Cardiac muscle cell (in vitro differentiated cells and primary cell): ENCODE measurements at regions not wholly inside any gene's neighbourhood (a gene's known extent, or its start where the extent isn't known, plus 50 kb on each side); places are given as distances from the start of the nearest gene placed in this dataset.
A peak's percentile ranks its signal among the peaks of the same experiment; 100 is the strongest.

ENCODE experiments used
- DNase-seq, 2 donors: peaks; one replicate each; pipeline versions ENCODE4 v3.0.0 to v3.0.0-alpha.2; 2010 to 2017; ENCODE audit warnings: low read depth in 1 of 2, low spot score in 1 of 2
- H3K27ac ChIP-seq: fragments of 200-600 bp; sonication (generic); 2 replicates; pipeline ENCODE4 v1.5.1; 2016
- H3K27me3 ChIP-seq: fragments of 200-600 bp; sonication (generic); 2 replicates; pipeline ENCODE4 v1.6.0; 2016; ENCODE audit warnings: control low read depth
- H3K36me3 ChIP-seq: fragments of 200-600 bp; sonication (generic); 2 replicates; pipeline ENCODE4 v1.5.1; 2016; ENCODE audit warnings: control low read depth
- H3K4me1 ChIP-seq: fragments of 200-600 bp; sonication (generic); 2 replicates; pipeline ENCODE4 v1.8.1; 2017; ENCODE audit warnings: low read depth, mild to moderate bottlenecking, mixed run types
- H3K4me3 ChIP-seq: fragments of 200-600 bp; sonication (generic); 2 replicates; pipeline ENCODE4 v1.5.1; 2016; ENCODE audit warnings: mild to moderate bottlenecking
- H3K9me3 ChIP-seq: fragments of 200-600 bp; sonication (generic); 2 replicates; pipeline ENCODE4 v1.5.1; 2017; ENCODE audit warnings: low read depth, mild to moderate bottlenecking, control low read depth
- TF ChIP-seq, protein P1 (sequence below): IDR thresholded peaks from 2 replicates; pipeline ENCODE4 v1.5.1; 2012; ENCODE audit warnings: low read depth, mild to moderate bottlenecking, low read length

DNA sequence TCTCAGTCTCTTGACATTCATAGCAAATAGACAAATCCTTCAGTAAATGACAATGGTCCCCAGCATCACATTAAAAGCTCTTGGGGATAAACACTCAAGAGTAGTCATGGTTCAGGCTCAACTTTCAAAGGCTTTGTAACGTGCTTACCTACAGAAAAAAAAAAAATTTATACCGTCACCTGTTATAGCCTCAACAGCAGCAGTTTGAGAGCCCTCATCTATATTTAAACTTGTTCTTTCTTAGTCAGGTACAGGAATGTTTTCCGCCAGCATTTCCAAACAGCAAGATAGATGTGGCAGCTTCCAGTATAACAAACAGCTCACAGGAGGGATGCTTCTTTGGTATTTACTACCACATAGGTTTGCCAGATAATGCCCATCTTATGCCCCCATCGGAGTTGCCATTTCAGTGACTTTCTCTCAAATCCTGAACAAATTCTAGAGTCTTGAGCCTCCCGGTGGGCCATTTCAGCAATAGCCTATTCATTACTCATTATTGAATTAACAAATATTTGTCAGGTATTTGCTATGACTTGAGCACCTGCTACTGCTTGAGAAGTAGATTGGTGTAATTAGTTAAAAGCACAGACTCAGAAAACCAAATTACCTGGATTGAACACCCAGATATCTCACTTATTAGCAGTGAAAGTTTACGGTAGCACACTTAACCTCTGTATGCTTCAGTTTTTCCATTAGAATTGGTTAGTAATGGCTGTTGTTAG, 470.0 kb downstream of the EBF1 start:
- Histone ChIP-seq H3K9me3 (no peaks in the 10 kb centered on the region), H3K36me3 (no peaks in the 10 kb centered on the region), H3K27ac (no peak overlapping the region), H3K4me3 (no peak overlapping the region), H3K4me1 (no peaks in the 10 kb centered on the region), H3K27me3 (peaks cover 28% of the 10 kb centered on the region)
- no peak for DNase-seq
- TF ChIP-seq, protein P1, sequence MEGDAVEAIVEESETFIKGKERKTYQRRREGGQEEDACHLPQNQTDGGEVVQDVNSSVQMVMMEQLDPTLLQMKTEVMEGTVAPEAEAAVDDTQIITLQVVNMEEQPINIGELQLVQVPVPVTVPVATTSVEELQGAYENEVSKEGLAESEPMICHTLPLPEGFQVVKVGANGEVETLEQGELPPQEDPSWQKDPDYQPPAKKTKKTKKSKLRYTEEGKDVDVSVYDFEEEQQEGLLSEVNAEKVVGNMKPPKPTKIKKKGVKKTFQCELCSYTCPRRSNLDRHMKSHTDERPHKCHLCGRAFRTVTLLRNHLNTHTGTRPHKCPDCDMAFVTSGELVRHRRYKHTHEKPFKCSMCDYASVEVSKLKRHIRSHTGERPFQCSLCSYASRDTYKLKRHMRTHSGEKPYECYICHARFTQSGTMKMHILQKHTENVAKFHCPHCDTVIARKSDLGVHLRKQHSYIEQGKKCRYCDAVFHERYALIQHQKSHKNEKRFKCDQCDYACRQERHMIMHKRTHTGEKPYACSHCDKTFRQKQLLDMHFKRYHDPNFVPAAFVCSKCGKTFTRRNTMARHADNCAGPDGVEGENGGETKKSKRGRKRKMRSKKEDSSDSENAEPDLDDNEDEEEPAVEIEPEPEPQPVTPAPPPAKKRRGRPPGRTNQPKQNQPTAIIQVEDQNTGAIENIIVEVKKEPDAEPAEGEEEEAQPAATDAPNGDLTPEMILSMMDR = no peak

DNA sequence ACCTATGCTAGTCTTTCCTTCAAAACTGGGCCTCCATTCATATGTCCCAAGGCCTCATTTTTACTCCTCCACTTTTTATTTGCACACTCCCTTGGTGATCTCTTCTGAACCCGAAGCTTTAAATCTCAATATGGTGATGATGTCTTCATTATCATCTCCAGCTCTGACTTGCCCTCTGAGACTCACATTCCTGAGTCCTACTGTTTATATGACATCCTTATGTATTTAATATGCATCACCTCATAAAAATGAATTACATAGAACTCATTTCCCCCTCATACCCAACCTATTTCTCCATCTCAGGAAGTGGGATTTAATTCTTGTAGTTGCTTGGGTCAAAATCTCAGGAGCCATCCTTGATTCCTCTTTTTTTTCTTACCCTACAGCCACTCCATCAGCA, 473.0 kb downstream of the EBF1 start:
- H3K27me3 ChIP-seq = peaks cover 39% of the 10 kb centered on the region
- H3K9me3 ChIP-seq = no peaks in the 10 kb centered on the region
- TF ChIP-seq, protein P1 = no peak
- no peak overlapping the region for H3K27ac ChIP-seq
- H3K4me1 ChIP-seq = no peaks in the 10 kb centered on the region
- no peak for DNase-seq
- no peaks in the 10 kb centered on the region for H3K36me3 ChIP-seq
- H3K4me3 ChIP-seq = no peak overlapping the region

DNA sequence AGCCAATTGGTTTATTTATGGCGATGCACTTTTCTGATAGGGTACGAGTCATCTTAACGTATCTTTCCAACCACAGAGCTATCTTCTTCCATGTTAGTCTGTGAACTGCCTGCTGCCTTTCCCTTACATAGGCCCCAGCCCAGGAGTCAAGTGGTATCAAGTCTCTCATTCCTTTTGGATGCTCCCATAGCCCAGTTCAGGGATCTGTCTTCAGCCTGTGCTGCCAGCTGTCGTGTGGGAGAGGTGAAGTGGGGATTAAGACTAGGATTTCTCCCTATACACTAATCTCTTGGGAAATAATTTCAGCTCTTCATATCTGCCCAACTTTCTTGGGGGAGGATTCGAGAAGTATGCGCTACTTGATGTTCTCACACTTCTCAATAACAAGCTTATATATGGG, 475.7 kb downstream of the EBF1 start:
- no peak for DNase-seq
- H3K27me3 ChIP-seq = peaks cover 47% of the 10 kb centered on the region
- H3K4me1 ChIP-seq = no peaks in the 10 kb centered on the region
- H3K9me3 ChIP-seq = no peaks in the 10 kb centered on the region
- no peaks in the 10 kb centered on the region for H3K36me3 ChIP-seq
- TF ChIP-seq, protein P1 = no peak
- no peak overlapping the region for H3K27ac ChIP-seq
- no peak overlapping the region for H3K4me3 ChIP-seq

- Histone ChIP-seq H3K9me3 (no peaks in the 10 kb centered on the region), H3K27ac (no peak overlapping the region), H3K4me1 (no peaks in the 10 kb centered on the region), H3K27me3 (peaks cover 46% of the 10 kb centered on the region), H3K4me3 (no peak overlapping the region), H3K36me3 (no peaks in the 10 kb centered on the region)
- TF ChIP-seq, protein P1 = no peak
- DNase-seq = peak in 1 of 2 donors; percentile 22
Observed at GRCh38 chr5:158621391-158621790, 478.3 kb downstream of the EBF1 start.

- Histone ChIP-seq H3K4me3 (no peak overlapping the region), H3K27me3 (peaks cover 34% of the 10 kb centered on the region), H3K4me1 (no peaks in the 10 kb centered on the region), H3K27ac (no peak overlapping the region), H3K36me3 (no peaks in the 10 kb centered on the region), H3K9me3 (no peaks in the 10 kb centered on the region)
- TF ChIP-seq, protein P1 = no peak
- DNase-seq = no peak
Observed at GRCh38 chr5:158619083-158619788, 480.5 kb downstream of the EBF1 start.
